Astrocyte (in vitro differentiated cells and primary cell): ENCODE measurements at regions not wholly inside any gene's neighbourhood (a gene's known extent, or its start where the extent isn't known, plus 50 kb on each side); places are given as distances from the start of the nearest gene placed in this dataset.

ENCODE experiments used
- CTCF ChIP-seq: IDR thresholded peaks from 2 replicates; pipeline ENCODE4 v1.5.1; 2011; ENCODE audit warnings: low read depth, mild to moderate bottlenecking, inconsistent platforms, low read length, moderate library complexity; ENCODE audit not compliant: insufficient read depth
- EZH2 ChIP-seq: IDR thresholded peaks from 2 replicates; pipeline ENCODE4 v1.6.1; 2012; ENCODE audit warnings: mild to moderate bottlenecking, low read length, inconsistent platforms; ENCODE audit not compliant: insufficient read depth

- no peak for TF ChIP-seq CTCF
- no peak for TF ChIP-seq EZH2
Measured at GRCh38 chr7:115106316-115106715, 184.4 kb downstream of the MDFIC start.
